Ishikawa (cell line): ENCODE measurements at regions not wholly inside any gene's neighbourhood (a gene's known extent, or its start where the extent isn't known, plus 50 kb on each side); places are given as distances from the start of the nearest gene placed in this dataset.

Source experiments
- CREB1 ChIP-seq: IDR thresholded peaks from 2 replicates; pipeline ENCODE4 v1.6.1; 2012; ENCODE audit warnings: low read depth
- TAF1 ChIP-seq: IDR thresholded peaks from 2 replicates; pipeline ENCODE4 v1.6.1; 2012; ENCODE audit warnings: low read depth, mild to moderate bottlenecking
- TEAD4 ChIP-seq: IDR thresholded peaks from 2 replicates; pipeline ENCODE4 v1.6.1; 2012
- TF ChIP-seq, protein P1 (sequence below): IDR thresholded peaks from 2 replicates; pipeline ENCODE4 v1.6.1; 2012; ENCODE audit warnings: low read depth, mild to moderate bottlenecking

GRCh38 chr7:96778263-96778662, 68.6 kb upstream of the SEM1 start:
- TF ChIP-seq CREB1 (no peak), TEAD4 (no peak), TAF1 (no peak)
- TF ChIP-seq, protein P1, sequence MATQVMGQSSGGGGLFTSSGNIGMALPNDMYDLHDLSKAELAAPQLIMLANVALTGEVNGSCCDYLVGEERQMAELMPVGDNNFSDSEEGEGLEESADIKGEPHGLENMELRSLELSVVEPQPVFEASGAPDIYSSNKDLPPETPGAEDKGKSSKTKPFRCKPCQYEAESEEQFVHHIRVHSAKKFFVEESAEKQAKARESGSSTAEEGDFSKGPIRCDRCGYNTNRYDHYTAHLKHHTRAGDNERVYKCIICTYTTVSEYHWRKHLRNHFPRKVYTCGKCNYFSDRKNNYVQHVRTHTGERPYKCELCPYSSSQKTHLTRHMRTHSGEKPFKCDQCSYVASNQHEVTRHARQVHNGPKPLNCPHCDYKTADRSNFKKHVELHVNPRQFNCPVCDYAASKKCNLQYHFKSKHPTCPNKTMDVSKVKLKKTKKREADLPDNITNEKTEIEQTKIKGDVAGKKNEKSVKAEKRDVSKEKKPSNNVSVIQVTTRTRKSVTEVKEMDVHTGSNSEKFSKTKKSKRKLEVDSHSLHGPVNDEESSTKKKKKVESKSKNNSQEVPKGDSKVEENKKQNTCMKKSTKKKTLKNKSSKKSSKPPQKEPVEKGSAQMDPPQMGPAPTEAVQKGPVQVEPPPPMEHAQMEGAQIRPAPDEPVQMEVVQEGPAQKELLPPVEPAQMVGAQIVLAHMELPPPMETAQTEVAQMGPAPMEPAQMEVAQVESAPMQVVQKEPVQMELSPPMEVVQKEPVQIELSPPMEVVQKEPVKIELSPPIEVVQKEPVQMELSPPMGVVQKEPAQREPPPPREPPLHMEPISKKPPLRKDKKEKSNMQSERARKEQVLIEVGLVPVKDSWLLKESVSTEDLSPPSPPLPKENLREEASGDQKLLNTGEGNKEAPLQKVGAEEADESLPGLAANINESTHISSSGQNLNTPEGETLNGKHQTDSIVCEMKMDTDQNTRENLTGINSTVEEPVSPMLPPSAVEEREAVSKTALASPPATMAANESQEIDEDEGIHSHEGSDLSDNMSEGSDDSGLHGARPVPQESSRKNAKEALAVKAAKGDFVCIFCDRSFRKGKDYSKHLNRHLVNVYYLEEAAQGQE: no peak
